GM23338 (cell line): ENCODE measurements at regions not wholly inside any gene's neighbourhood (a gene's known extent, or its start where the extent isn't known, plus 50 kb on each side); places are given as distances from the start of the nearest gene placed in this dataset.

ENCODE experiments used
- ATAC-seq: fragments of 200-7000 bp; cut with Tn5 transposase; 3 replicates; pipeline ENCODE4 v1.9.1; 2020
- DNase-seq: peaks from one replicate; pipeline ENCODE4 v3.0.0-alpha.2; 2015; ENCODE audit warnings: low spot score
- H2AFZ ChIP-seq: fragments of 200-600 bp; sonication (generic); 2 replicates; pipeline ENCODE4 v1.8.0; 2016; ENCODE audit warnings: antibody characterized with exemption, mild to moderate bottlenecking, moderate library complexity
- H3F3A ChIP-seq: fragments of 200-600 bp; sonication (generic); replicated peaks from 2 replicates; pipeline ENCODE4 v1.8.0; 2017; ENCODE audit warnings: antibody characterized with exemption, mixed run types, low read depth
- H3K27ac ChIP-seq: fragments of 200-600 bp; sonication (generic); 2 replicates; pipeline ENCODE4 v1.6.1; 2016; ENCODE audit warnings: low read depth
- H3K27me3 ChIP-seq: fragments of 200-600 bp; sonication (generic); 2 replicates; pipeline ENCODE4 v1.8.0; 2016; ENCODE audit warnings: mild to moderate bottlenecking, mixed run types, moderate library complexity; ENCODE audit not compliant: insufficient read depth
- H3K36me3 ChIP-seq: fragments of 200-600 bp; sonication (generic); 2 replicates; pipeline ENCODE4 v1.8.0; 2016; ENCODE audit warnings: mild to moderate bottlenecking; ENCODE audit not compliant: insufficient read depth
- H3K4me1 ChIP-seq: fragments of 200-600 bp; sonication (generic); 2 replicates; pipeline ENCODE4 v1.8.0; 2016; ENCODE audit warnings: mild to moderate bottlenecking, moderate library complexity; ENCODE audit not compliant: insufficient read depth
- H3K4me2 ChIP-seq: fragments of 200-600 bp; sonication (generic); 2 replicates; pipeline ENCODE4 v1.7.1; 2017; ENCODE audit warnings: mixed run types
- H3K4me3 ChIP-seq: fragments of 200-600 bp; sonication (generic); 2 replicates; pipeline ENCODE4 v1.6.1; 2016; ENCODE audit warnings: mixed run types
- H3K79me2 ChIP-seq: fragments of 200-600 bp; sonication (generic); replicated peaks from 2 replicates; pipeline ENCODE4 v1.8.0; 2017; ENCODE audit warnings: mild to moderate bottlenecking; ENCODE audit not compliant: insufficient read depth
- H3K9me2 ChIP-seq: fragments of 200-600 bp; sonication (generic); 2 replicates; pipeline ENCODE4 v1.8.0; 2017; ENCODE audit not compliant: insufficient read depth
- H4K20me1 ChIP-seq: fragments of 200-600 bp; sonication (generic); replicated peaks from 2 replicates; pipeline ENCODE4 v1.8.0; 2017; ENCODE audit warnings: mild to moderate bottlenecking; ENCODE audit not compliant: insufficient read depth
- H3K27ac Mint-ChIP-seq: 2 replicates; pipeline ENCODE4 v1.8.0; 2020; ENCODE audit warnings: inconsistent platforms, mild to moderate bottlenecking, moderate library complexity, mixed read lengths
- H3K27me3 Mint-ChIP-seq: 3 replicates; pipeline ENCODE4 v1.8.0; 2022; ENCODE audit warnings: low read depth, mild to moderate bottlenecking, moderate library complexity, mixed read lengths, inconsistent platforms; ENCODE audit not compliant: insufficient read depth, poor library complexity
- H3K36me3 Mint-ChIP-seq: 3 replicates; pipeline ENCODE4 v1.8.0; 2021; ENCODE audit warnings: low read depth, mild to moderate bottlenecking, inconsistent platforms, moderate library complexity, mixed read lengths
- H3K4me1 Mint-ChIP-seq: 3 replicates; pipeline ENCODE4 v1.8.0; 2020; ENCODE audit warnings: mild to moderate bottlenecking, inconsistent platforms, mixed read lengths
- H3K4me3 Mint-ChIP-seq: 3 replicates; pipeline ENCODE4 v1.8.0; 2021; ENCODE audit warnings: moderate library complexity, mild to moderate bottlenecking, inconsistent platforms, mixed read lengths
- H3K9me3 Mint-ChIP-seq: 3 replicates; pipeline ENCODE4 v1.8.0; 2020; ENCODE audit warnings: moderate library complexity, mild to moderate bottlenecking, inconsistent platforms, mixed read lengths
- CREB1 ChIP-seq: fragments of 250-450 bp; sonication (Bioruptor Pico); IDR thresholded peaks from 2 replicates; pipeline ENCODE4 v1.5.0; 2020; ENCODE audit warnings: low read depth, mild to moderate bottlenecking, moderate library complexity
- CTCF ChIP-seq, 2 experiments: fragments of 200-600 bp in 1 of 2; sonication (generic) in 1 of 2; conservative IDR thresholded peaks; 2 replicates each; pipeline versions ENCODE4 v1.5.1 to v1.6.1; 2016 to 2017; ENCODE audit warnings: antibody characterized with exemption in 2 of 2, low read depth in 2 of 2, mild to moderate bottlenecking in 2 of 2, moderate library complexity in 1 of 2
- EZH2 ChIP-seq: fragments of 200-600 bp; sonication (generic); IDR thresholded peaks from one replicate; pipeline ENCODE4 v1.8.0; 2017; ENCODE audit warnings: antibody characterized with exemption, mild to moderate bottlenecking, low read depth; ENCODE audit not compliant: unreplicated experiment
- EZH2phosphoT487 ChIP-seq: fragments of 200-600 bp; sonication (generic); IDR thresholded peaks from one replicate; pipeline ENCODE4 v1.8.1; 2018; ENCODE audit warnings: antibody characterized with exemption; ENCODE audit not compliant: unreplicated experiment
- JUNB ChIP-seq: IDR thresholded peaks from one replicate; pipeline ENCODE4 v1.6.1; 2016; ENCODE audit warnings: antibody characterized with exemption; ENCODE audit not compliant: unreplicated experiment
- NANOG ChIP-seq: IDR thresholded peaks from 2 replicates; pipeline ENCODE4 v1.6.1; 2016; ENCODE audit warnings: antibody characterized with exemption, borderline replicate concordance
- STAT1 ChIP-seq: IDR thresholded peaks from one replicate; pipeline ENCODE4 v1.6.1; 2016; ENCODE audit warnings: antibody characterized with exemption; ENCODE audit not compliant: unreplicated experiment
- ZNF331 ChIP-seq: fragments of 250-450 bp; sonication (Bioruptor Pico); IDR thresholded peaks from 2 replicates; pipeline ENCODE4 v1.5.0; 2020; ENCODE audit warnings: low read depth, mild to moderate bottlenecking, moderate library complexity

GRCh38 chr13:70849222-70849621 is 741.0 kb upstream of the KLHL1 start:
- no peaks in the 10 kb centered on the region for H3K27me3 Mint-ChIP-seq
- Histone ChIP-seq H3F3A (no peaks in the 10 kb centered on the region), H3K4me2 (no peak overlapping the region), H4K20me1 (no peaks in the 10 kb centered on the region; the same call in 1 of the 2 replicates), H3K27me3 (no peaks in the 10 kb centered on the region), H3K9me2 (no peaks in the 10 kb centered on the region), H3K79me2 (no peaks in the 10 kb centered on the region), H2AFZ (no peak overlapping the region), H3K27ac (no peak overlapping the region), H3K4me3 (no peak overlapping the region), H3K36me3 (no peaks in the 10 kb centered on the region), H3K4me1 (no peaks in the 10 kb centered on the region)
- no peak for DNase-seq
- no peaks in the 10 kb centered on the region for H3K36me3 Mint-ChIP-seq
- no peak for TF ChIP-seq ZNF331
- no peak for TF ChIP-seq STAT1
- no peak for TF ChIP-seq EZH2phosphoT487
- no peak for TF ChIP-seq NANOG
- TF ChIP-seq CTCF (conservative IDR thresholded peaks at IDR 0.05; ENCODE audit: low read depth in 2 of 2) = no peak
- TF ChIP-seq EZH2 = no peak
- no peaks in the 10 kb centered on the region; the same call in 2 of the 3 replicates for H3K4me1 Mint-ChIP-seq
- no peak overlapping the region for H3K27ac Mint-ChIP-seq
- ATAC-seq = no peak
- H3K4me3 Mint-ChIP-seq = no peak overlapping the region
- no peaks in the 10 kb centered on the region; the same call in 1 of the 3 replicates for H3K9me3 Mint-ChIP-seq

- H3K4me3 Mint-ChIP-seq = no peak overlapping the region
- no peaks in the 10 kb centered on the region; the same call in 1 of the 2 replicates for H4K20me1 ChIP-seq
- H3K79me2 ChIP-seq = no peaks in the 10 kb centered on the region
- H2AFZ ChIP-seq = no peak overlapping the region
- peaks cover 5% of the 10 kb centered on the region for H3K27me3 Mint-ChIP-seq
- no peaks in the 10 kb centered on the region for H3F3A ChIP-seq
- H3K36me3 ChIP-seq = no peaks in the 10 kb centered on the region
- no peak overlapping the region for H3K27ac ChIP-seq
- no peak for TF ChIP-seq JUNB
- no peaks in the 10 kb centered on the region for H3K36me3 Mint-ChIP-seq
- H3K4me3 ChIP-seq = no peak overlapping the region
- H3K9me3 Mint-ChIP-seq = no peaks in the 10 kb centered on the region; the same call in 1 of the 3 replicates
- no peaks in the 10 kb centered on the region for H3K9me2 ChIP-seq
- H3K4me1 Mint-ChIP-seq = peaks cover 12% of the 10 kb centered on the region
- no peak for ATAC-seq
- H3K27ac Mint-ChIP-seq = no peak overlapping the region
- H3K4me2 ChIP-seq = no peak overlapping the region
- no peaks in the 10 kb centered on the region for H3K27me3 ChIP-seq
- H3K4me1 ChIP-seq = no peaks in the 10 kb centered on the region
- DNase-seq = no peak
These were observed 736.3 kb upstream of the KLHL1 start for GRCh38 chr13:70844391-70845108.

GRCh38 chr13:70842062-70842644 is 733.9 kb upstream of the KLHL1 start:
- Histone ChIP-seq H3K4me2 (no peak overlapping the region), H3F3A (no peaks in the 10 kb centered on the region), H4K20me1 (no peaks in the 10 kb centered on the region; the same call in 1 of the 2 replicates), H3K9me2 (no peaks in the 10 kb centered on the region), H3K4me3 (no peak overlapping the region), H3K36me3 (no peaks in the 10 kb centered on the region), H3K79me2 (no peaks in the 10 kb centered on the region), H3K4me1 (no peaks in the 10 kb centered on the region), H3K27me3 (no peaks in the 10 kb centered on the region), H2AFZ (peak overlapping the region; percentile 87), H3K27ac (no peak overlapping the region)
- ATAC-seq (peak; percentile 53), DNase-seq (no peak)
- H3K9me3 Mint-ChIP-seq = no peaks in the 10 kb centered on the region; the same call in 1 of the 3 replicates
- H3K4me1 Mint-ChIP-seq = peaks cover 16% of the 10 kb centered on the region
- no peak overlapping the region for H3K27ac Mint-ChIP-seq
- H3K27me3 Mint-ChIP-seq = peaks cover 5% of the 10 kb centered on the region
- H3K4me3 Mint-ChIP-seq = no peak overlapping the region
- H3K36me3 Mint-ChIP-seq = no peaks in the 10 kb centered on the region
- no peak for TF ChIP-seq CREB1 (CRISPR knock-in tag)
- peak in 1 of 2 experiments; percentile 50; a peak in 2 of 4 replicates for TF ChIP-seq CTCF (conservative IDR thresholded peaks at IDR 0.05; ENCODE audit: low read depth in 2 of 2)
